Trophoblast cell (in vitro differentiated cells and primary cell): ENCODE measurements at regions not wholly inside any gene's neighbourhood (a gene's known extent, or its start where the extent isn't known, plus 50 kb on each side); places are given as distances from the start of the nearest gene placed in this dataset.

Source experiments
- DNase-seq, 2 donors: peaks; one replicate each; pipeline ENCODE4 v3.0.0-alpha.2; 2016
- H2AFZ ChIP-seq: 2 replicates; pipeline ENCODE4 v1.6.1; 2013; ENCODE audit warnings: low read length, moderate library complexity, mild to moderate bottlenecking; ENCODE audit not compliant: insufficient read depth, poor library complexity
- H2AK5ac ChIP-seq: 2 replicates; pipeline ENCODE4 v1.6.1; 2013; ENCODE audit warnings: mild to moderate bottlenecking, low read length
- H2BK120ac ChIP-seq: 2 replicates; pipeline ENCODE4 v1.6.1; 2013; ENCODE audit warnings: low read length, mild to moderate bottlenecking, moderate library complexity; ENCODE audit not compliant: insufficient read depth, poor library complexity
- H2BK12ac ChIP-seq: 2 replicates; pipeline ENCODE4 v1.6.1; 2013; ENCODE audit warnings: mild to moderate bottlenecking, low read length, moderate library complexity
- H2BK5ac ChIP-seq: 2 replicates; pipeline ENCODE4 v1.6.1; 2013; ENCODE audit warnings: low read length, low read depth, moderate library complexity, mild to moderate bottlenecking; ENCODE audit not compliant: poor library complexity
- H3K14ac ChIP-seq: 2 replicates; pipeline ENCODE4 v1.6.1; 2013; ENCODE audit warnings: mild to moderate bottlenecking, low read length
- H3K18ac ChIP-seq: 2 replicates; pipeline ENCODE4 v1.6.1; 2013; ENCODE audit warnings: mild to moderate bottlenecking, low read length
- H3K23ac ChIP-seq: 2 replicates; pipeline ENCODE4 v1.6.1; 2013; ENCODE audit warnings: low read length
- H3K27ac ChIP-seq: 2 replicates; pipeline ENCODE4 v1.5.1; 2013; ENCODE audit warnings: low read depth, mild to moderate bottlenecking, inconsistent platforms, low read length, moderate library complexity
- H3K27me3 ChIP-seq: 2 replicates; pipeline ENCODE4 v1.6.1; 2013; ENCODE audit warnings: inconsistent platforms, mild to moderate bottlenecking, low read length, moderate library complexity; ENCODE audit not compliant: insufficient read depth
- H3K36me3 ChIP-seq, 2 experiments: 1 replicate in 1 of 2; 2 replicates in 1 of 2; pipeline ENCODE4 v1.6.1; 2013; ENCODE audit warnings: low read length in 2 of 2, mild to moderate bottlenecking in 2 of 2, moderate library complexity in 1 of 2; ENCODE audit not compliant: insufficient read depth in 2 of 2, control insufficient read depth in 1 of 2
- H3K4ac ChIP-seq: 2 replicates; pipeline ENCODE4 v1.6.1; 2013; ENCODE audit warnings: low read depth, mild to moderate bottlenecking, low read length, moderate library complexity
- H3K4me1 ChIP-seq, 2 experiments: 1 replicate in 1 of 2; 2 replicates in 1 of 2; pipeline ENCODE4 v1.6.1; 2013; ENCODE audit warnings: low read length in 2 of 2, mild to moderate bottlenecking in 2 of 2, moderate library complexity in 1 of 2; ENCODE audit not compliant: insufficient read depth in 2 of 2, control insufficient read depth in 1 of 2
- H3K4me2 ChIP-seq: 2 replicates; pipeline ENCODE4 v1.6.1; 2013; ENCODE audit warnings: inconsistent platforms, mild to moderate bottlenecking, low read length, moderate library complexity
- H3K4me3 ChIP-seq: 2 replicates; pipeline ENCODE4 v1.5.1; 2013; ENCODE audit warnings: mild to moderate bottlenecking, low read depth, low read length, inconsistent platforms
- H3K79me1 ChIP-seq: one replicate; pipeline ENCODE4 v1.6.1; 2013; ENCODE audit warnings: low read length
- H3K79me2 ChIP-seq: 2 replicates; pipeline ENCODE4 v1.6.1; 2013; ENCODE audit warnings: low read length, mild to moderate bottlenecking; ENCODE audit not compliant: control insufficient read depth, insufficient read depth, poor library complexity
- H3K9ac ChIP-seq: 2 replicates; pipeline ENCODE4 v1.6.1; 2013; ENCODE audit warnings: mild to moderate bottlenecking, low read length
- H3K9me3 ChIP-seq: 2 replicates; pipeline ENCODE4 v1.6.1; 2013; ENCODE audit warnings: low read depth, mild to moderate bottlenecking, control low read depth, inconsistent platforms, low read length; ENCODE audit not compliant: insufficient read depth
- H4K12ac ChIP-seq: 2 replicates; pipeline ENCODE4 v1.6.1; 2013; ENCODE audit warnings: low read depth, mild to moderate bottlenecking, low read length, moderate library complexity
- H4K8ac ChIP-seq: 2 replicates; pipeline ENCODE4 v1.6.1; 2013; ENCODE audit warnings: low read depth, mild to moderate bottlenecking, low read length, moderate library complexity
- H4K91ac ChIP-seq: one replicate; pipeline ENCODE4 v1.6.1; 2013; ENCODE audit warnings: low read depth, mild to moderate bottlenecking, low read length, moderate library complexity
- WGBS: extraction: QIAGEN DNeasy Blood & Tissue Kit; methylation state at CpG from one replicate; pipeline ENCODE4 v1.1.7; 2013; ENCODE audit warnings: missing lambda C conversion rate; ENCODE audit not compliant: insufficient read length, insufficient coverage; ENCODE audit errors: extremely low coverage; 5-methylcytosine and 5-hydroxymethylcytosine counted together

DNA sequence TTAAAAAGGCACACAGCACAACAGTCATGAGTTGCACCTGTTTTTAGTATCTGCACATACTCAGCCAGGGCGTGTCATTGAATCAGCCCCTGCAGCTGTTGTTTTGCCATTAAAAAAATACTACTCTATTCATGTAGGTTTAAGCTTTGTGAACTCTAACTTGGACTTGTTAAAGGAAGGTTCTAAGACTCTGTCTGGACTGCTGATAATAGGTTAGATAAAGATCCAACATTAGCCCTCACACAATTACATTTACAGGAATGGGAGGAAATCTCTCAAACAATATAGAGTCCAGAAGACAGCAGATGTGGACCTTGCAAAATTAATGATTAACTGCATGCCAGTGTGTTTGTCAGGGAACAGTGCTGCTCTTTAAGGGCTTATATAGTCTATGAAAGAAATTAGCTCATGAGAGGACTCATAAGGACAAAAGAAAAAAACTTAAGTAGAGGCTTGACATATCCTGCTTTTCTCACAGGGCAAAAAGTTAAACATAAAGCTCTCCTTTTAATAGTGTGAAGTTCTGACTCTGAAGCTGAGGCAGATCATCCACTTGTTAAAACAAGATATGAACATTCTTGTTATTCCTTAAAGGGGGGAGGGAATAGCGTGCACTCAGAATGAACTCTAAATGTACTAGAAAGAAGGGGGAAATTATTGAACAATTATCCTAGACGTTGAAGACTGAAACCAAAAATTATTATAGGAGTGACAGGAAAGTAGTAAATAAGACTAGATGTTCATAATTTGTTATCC is 243.6 kb downstream of the NDFIP2 start:
- Histone ChIP-seq H3K36me3 (no peaks in the 10 kb centered on the region), H4K91ac (no peak overlapping the region), H3K4me2 (no peak overlapping the region), H3K27me3 (no peaks in the 10 kb centered on the region), H4K8ac (no peak overlapping the region), H3K4me3 (no peak overlapping the region), H3K18ac (no peak overlapping the region), H3K9me3 (no peaks in the 10 kb centered on the region), H4K12ac (no peak overlapping the region), H3K4ac (no peak overlapping the region), H3K79me1 (no peaks in the 10 kb centered on the region), H3K27ac (no peak overlapping the region), H2BK120ac (no peak overlapping the region), H3K23ac (no peak overlapping the region), H3K4me1 (no peaks in the 10 kb centered on the region), H2BK12ac (no peak overlapping the region), H3K79me2 (no peaks in the 10 kb centered on the region), H3K14ac (no peak overlapping the region), H2AFZ (no peak overlapping the region), H2BK5ac (no peak overlapping the region), H3K9ac (no peak overlapping the region), H2AK5ac (no peak overlapping the region)
- WGBS: no CpG with 5 or more reads among the region's 3 CpGs
- DNase-seq: no peak

DNA sequence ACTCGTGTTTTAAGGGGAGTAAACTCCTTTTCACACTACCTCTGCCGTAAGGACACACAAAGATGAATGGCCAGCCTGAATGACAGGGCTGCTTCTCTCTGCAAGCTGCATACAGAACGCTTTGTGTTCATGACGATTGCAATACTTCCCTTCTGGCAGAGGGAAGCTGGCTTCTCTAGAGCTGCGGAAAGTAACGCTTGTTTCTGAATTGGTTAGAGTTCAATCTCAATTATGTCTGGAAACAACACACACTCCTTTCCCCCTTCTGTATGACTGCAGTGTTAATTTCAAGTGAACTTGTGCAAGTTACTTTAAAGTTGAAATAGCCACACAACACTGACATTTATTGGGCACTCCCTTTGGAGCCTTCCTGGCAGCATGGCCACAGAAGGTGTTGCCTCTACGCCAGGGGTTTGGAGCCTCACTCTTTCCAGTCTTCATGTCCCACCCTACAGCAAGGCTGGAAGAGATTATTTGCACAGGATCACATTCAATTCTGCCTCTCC is 242.6 kb downstream of the NDFIP2 start:
- Histone ChIP-seq H3K9ac (no peak overlapping the region), H3K23ac (no peak overlapping the region), H3K4me3 (no peak overlapping the region), H2BK5ac (no peak overlapping the region), H3K36me3 (no peaks in the 10 kb centered on the region), H4K8ac (no peak overlapping the region), H3K4ac (no peak overlapping the region), H3K18ac (no peak overlapping the region), H2BK12ac (no peak overlapping the region), H4K12ac (no peak overlapping the region), H3K14ac (no peak overlapping the region), H2AFZ (no peak overlapping the region), H3K27me3 (no peaks in the 10 kb centered on the region), H2BK120ac (no peak overlapping the region), H4K91ac (no peak overlapping the region), H2AK5ac (no peak overlapping the region), H3K27ac (no peak overlapping the region), H3K9me3 (no peaks in the 10 kb centered on the region), H3K79me1 (no peaks in the 10 kb centered on the region), H3K79me2 (no peaks in the 10 kb centered on the region), H3K4me1 (no peaks in the 10 kb centered on the region), H3K4me2 (no peak overlapping the region)
- no peak for DNase-seq
- no CpG with 5 or more reads among the region's 7 CpGs for WGBS

DNA sequence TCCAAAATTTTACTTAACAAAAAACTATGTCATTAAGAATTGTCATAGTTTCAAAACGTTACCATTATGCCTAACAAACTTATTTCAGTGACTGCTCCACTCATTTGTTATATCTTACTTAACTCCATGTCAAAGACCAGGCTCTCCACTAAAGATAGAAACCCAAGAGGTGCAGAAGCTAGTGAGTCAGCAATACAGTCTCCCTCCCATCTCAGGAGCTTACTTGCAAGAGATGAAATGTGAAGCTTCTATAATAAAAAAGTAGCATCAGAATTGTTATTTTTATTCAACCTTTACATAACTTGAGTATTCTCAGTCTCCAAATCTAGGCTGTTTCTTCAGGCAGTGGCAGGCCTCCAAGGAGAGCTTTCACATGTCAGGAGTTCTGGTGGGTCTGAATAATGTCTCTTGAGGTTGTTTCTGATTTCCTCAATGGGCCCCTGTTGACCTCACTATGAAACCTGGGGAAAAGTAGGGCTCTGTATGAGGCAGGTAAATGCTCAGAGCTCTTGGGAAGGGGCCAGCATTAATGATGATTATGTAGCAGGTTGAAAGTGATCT is 242.0 kb downstream of the NDFIP2 start:
- no peak overlapping the region for H2BK12ac ChIP-seq
- H3K9me3 ChIP-seq: no peaks in the 10 kb centered on the region
- no peak overlapping the region for H3K4me2 ChIP-seq
- no peak overlapping the region for H3K4me3 ChIP-seq
- H2AK5ac ChIP-seq: no peak overlapping the region
- no peaks in the 10 kb centered on the region for H3K36me3 ChIP-seq
- H3K18ac ChIP-seq: no peak overlapping the region
- no peak for DNase-seq
- no peak overlapping the region for H3K14ac ChIP-seq
- no peak overlapping the region for H2AFZ ChIP-seq
- H3K9ac ChIP-seq: no peak overlapping the region
- H3K79me1 ChIP-seq: no peaks in the 10 kb centered on the region
- no peak overlapping the region for H2BK5ac ChIP-seq
- H4K12ac ChIP-seq: no peak overlapping the region
- no peak overlapping the region for H3K4ac ChIP-seq
- H4K91ac ChIP-seq: no peak overlapping the region
- no peak overlapping the region for H4K8ac ChIP-seq
- H3K79me2 ChIP-seq: no peaks in the 10 kb centered on the region
- WGBS: no CpG with 5 or more reads among the region's 1 CpG
- H3K4me1 ChIP-seq: no peaks in the 10 kb centered on the region
- H3K27me3 ChIP-seq: no peaks in the 10 kb centered on the region
- H3K23ac ChIP-seq: no peak overlapping the region
- H2BK120ac ChIP-seq: no peak overlapping the region
- H3K27ac ChIP-seq: no peak overlapping the region

DNA sequence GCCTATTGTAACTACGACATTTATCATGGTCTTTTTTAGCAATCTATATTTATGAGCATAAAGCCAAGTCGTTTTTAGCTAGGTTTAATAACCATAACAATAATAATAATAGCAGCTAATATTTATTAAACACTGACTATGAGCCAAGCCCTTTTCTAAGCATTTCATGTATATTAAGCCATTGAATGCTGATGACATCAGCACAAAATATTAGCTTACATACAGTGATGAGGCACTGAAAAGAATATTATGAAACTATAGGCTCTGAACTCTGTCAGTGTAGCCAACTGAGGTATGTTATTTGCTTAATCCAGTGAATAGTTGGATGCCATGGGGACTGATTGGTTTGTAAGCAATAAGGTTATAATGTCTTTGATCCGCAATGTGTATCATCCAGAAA is 235.2 kb downstream of the NDFIP2 start:
- Histone ChIP-seq H3K4me3 (no peak overlapping the region), H3K4me1 (no peaks in the 10 kb centered on the region), H3K18ac (no peak overlapping the region), H3K4me2 (no peak overlapping the region), H2AK5ac (no peak overlapping the region), H3K9ac (no peak overlapping the region), H2BK5ac (no peak overlapping the region), H3K23ac (no peak overlapping the region), H3K79me1 (no peaks in the 10 kb centered on the region), H3K14ac (no peak overlapping the region), H4K91ac (no peak overlapping the region), H3K4ac (no peak overlapping the region), H3K36me3 (no peaks in the 10 kb centered on the region), H3K27ac (no peak overlapping the region), H2BK12ac (no peak overlapping the region), H3K27me3 (no peaks in the 10 kb centered on the region), H3K79me2 (no peaks in the 10 kb centered on the region), H4K8ac (no peak overlapping the region), H2AFZ (no peak overlapping the region), H2BK120ac (no peak overlapping the region), H4K12ac (no peak overlapping the region), H3K9me3 (no peaks in the 10 kb centered on the region)
- WGBS: no CpG with 5 or more reads among the region's 3 CpGs
- no peak for DNase-seq
